Pulmonary artery endothelial cell (primary cell): ENCODE measurements at regions not wholly inside any gene's neighbourhood (a gene's known extent, or its start where the extent isn't known, plus 50 kb on each side); places are given as distances from the start of the nearest gene placed in this dataset.

Experiments
- DNase-seq: peaks from one replicate; pipeline ENCODE4 v3.0.0-alpha.2; 2011; ENCODE audit warnings: low read depth, low spot score

DNA sequence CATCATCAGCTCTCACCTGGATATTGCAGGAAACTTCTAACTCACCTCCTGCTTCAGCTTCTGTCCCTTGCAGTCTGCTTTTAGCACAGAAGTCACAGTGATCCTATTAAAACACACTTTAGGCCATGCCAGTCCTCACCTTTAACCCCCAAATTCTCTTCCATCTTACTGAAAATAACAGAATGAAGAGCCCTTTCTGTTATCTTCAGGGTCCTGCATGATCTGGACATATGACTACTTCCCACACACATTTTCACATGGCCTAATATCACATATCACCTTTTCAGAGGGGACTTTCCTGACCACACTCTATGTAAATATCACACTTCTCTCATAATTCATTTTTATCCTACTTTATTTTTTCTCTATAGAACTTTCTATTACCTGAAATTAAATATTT is 550.6 kb upstream of the CLINT1 start:
- no peak for DNase-seq

DNA sequence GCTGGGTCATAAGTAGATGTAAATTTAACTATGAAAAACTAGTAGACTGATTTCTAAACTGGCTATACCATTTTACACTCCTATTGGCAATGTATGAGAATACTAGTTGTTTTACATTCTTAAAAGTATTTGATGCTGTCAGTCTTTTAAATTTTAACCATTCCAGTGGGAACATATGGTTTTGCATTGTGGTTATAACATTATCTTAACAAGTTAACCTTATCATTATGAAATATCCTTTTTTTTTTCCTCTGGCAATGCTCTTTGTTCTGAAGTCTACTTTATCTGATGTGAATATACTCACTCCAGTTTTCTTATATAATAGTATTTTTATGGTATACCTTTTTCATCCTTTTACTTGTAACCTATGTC is 548.9 kb upstream of the CLINT1 start:
- DNase-seq: no peak

DNA sequence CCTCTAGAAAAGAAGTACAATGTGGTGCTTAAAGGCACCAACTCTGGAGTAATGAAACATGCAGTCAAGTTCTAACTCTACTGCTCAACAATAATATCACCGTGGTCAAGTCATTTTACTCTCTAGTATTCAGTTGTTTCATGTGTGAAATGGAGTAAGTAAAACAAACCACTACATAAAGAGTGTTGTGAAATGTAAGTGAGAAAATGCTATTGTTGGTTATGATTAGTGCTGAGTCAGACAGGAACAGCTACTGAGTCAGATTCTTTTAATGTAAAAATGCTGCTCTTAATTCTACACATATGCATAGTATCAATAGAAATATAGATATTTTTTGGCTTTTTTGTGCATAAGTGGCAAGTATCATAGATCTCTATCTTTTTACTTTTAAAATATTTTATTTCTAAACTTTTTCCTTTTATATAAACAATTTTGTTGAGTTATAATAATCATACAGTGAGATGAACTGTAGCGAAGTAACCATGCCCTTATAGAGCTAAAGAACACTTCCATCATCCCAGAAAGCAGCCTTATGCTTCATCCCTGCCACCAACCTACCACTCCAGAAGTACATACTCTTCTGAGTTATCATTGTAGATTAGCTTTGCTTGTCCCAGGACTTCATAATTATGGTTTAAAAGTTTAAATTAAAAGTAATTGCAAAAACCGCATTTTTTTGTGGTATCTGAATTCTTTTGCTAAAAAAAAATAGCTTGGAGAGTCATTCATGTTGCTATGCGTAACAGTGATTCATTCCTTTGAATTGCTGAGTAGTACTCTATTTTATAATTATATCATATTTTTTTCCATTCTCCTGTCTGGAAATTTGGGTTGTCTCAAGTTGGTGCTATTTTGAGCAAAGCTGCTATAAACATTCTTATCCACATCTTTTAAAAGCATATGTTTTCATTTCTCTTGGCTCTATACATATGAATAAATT is 548.2 kb upstream of the CLINT1 start:
- no peak for DNase-seq

DNA sequence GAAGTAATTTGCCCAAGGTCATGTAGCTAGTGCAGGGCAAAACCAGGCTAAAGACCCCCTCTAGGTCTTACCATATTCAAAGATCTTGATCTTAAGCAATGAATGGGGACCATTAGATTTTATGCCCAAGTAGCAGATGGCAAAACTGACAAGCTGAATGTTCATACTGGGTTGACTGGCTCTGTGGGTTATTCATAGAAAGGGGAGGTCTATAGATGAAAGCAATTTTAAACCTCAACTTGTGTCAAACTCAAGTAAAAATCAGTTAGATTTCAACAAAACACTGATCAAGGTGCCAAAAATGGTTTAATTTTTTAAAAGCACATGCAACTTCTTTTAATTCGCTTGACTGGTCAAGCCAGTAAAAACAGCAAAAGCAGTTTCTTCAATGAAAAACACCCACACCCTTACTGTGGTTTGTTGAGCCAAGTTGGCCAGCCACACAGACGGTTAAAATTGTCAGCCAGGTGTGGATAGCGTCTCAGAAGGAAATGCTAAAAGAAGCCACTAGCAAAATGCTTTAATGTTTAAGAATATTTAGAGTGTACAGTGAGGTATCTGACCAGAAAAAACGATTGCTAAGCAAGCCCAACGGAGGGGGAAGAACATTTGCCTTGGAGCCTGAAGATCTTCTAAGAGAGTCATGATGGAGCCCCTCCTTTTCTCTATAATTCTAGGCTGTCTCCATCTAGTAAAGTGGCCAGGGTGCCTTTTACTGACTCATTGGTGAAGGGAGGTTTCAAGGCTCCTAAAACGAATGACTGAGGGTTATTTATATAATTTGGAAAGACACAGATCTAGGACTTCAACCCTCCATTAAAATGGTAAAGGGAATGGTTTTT is 539.6 kb upstream of the CLINT1 start:
- no peak for DNase-seq

DNA sequence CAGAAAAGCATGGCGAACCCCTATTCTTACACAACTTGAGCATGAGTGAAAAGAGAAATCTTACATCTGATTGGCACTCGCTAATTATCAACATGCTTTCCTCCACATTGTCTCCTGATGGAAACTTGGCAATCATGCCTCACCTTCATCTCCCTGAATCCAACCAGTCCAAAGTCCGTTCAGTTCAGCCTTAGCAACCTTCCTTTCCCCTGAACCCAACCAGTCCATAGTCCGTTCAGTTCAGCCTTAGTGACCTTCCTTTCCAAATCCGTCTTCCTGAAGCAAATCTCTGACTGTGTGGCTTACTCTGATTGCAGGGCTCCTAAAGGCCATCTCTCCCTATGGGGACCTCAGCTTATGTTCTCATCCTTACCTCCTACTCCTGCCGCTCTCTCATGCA is 538.3 kb upstream of the CLINT1 start:
- no peak for DNase-seq

DNA sequence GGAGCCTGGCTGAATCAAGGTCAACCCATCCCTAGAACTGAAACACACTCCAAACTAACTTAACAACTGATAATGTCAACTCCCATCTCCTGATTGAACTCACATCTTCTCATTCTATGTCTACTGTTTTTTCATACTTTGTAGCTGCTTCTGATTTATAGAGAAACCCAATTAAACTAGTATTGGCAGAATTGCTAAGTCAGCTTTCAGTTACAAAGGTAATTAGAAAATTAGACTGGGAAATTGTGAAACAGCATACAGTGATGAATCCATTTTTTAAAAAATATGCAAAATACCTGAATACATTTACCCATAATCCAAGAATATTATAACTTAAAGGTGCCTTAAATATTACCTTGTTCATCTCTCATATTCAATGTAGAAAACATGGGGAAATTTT is 535.2 kb upstream of the CLINT1 start:
- no peak for DNase-seq

DNA sequence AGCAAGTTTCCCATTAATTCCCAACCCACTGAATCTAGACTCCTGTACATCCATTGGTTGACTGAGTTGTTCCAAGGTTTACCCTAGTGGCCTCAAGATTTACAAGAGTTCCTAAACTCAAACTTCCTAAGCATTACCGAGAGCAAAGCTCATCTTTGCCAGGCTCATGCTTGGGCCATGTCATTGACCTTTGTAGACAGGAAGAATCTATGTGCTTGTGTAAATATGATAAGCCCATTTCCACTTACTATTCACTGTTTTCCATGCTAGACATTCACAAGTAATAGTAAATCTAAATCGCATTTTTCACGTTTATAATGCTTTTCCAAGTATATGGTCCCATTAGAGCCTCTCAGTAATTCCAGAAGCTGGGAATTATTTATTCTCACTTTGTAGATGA is 534.5 kb upstream of the CLINT1 start:
- peak; percentile 19 for DNase-seq

DNA sequence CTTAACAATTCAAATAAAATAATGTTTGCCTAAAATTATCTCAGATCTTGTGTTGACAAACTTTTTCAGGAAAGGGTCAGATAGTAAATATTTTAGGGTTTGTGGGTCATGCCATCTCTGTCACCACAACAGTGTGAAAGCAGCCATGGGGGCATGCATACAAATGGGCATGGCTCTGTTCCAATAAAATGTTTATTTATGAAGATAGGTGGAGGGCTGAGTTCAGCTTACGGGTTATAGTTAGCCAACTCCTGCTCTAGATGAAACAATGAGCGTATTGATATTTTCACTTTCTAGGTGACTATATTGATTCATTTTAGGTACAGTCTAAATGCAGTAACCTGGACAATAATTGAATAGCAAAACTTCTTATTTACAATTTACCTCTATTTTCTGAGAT is 533.8 kb upstream of the CLINT1 start:
- DNase-seq: no peak

DNA sequence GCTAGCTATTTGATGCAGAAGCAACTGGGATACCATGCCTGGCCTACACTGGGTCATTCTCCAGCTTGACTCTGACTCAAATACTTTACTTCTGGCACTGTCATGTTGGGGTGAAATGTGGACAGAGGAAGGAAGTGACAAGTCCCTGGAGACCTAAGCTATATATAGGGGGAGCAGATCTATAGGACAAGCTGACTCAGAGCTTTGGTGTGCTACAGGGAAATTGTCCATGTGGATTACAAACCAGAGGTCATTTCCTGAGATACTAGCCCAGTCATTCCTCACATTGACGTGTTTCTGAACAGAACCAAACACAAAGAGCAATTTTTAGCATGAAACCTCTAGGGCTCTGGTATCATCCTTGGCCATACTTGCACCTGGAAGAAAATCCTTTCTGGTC is 531.6 kb upstream of the CLINT1 start:
- peak; percentile 91 for DNase-seq

DNA sequence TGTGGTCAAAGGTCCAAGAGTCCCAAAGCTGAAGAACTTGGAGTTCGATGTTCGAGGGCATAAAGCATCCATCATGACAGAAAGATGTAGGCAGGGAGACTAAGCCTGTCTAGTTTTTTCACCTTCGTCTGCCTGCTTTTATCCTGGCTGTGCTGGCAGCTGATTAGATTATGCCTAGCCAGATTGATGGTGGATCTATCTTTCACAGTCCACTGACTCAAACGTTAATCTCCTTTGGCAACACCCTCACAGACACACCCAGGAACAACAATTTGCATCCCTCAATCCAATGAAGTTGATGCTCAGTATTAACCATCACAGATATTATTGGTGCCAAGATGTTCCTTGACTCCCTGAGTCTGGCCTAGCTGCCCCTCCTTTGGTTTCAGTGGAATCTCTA is 530.8 kb upstream of the CLINT1 start:
- no peak for DNase-seq

DNA sequence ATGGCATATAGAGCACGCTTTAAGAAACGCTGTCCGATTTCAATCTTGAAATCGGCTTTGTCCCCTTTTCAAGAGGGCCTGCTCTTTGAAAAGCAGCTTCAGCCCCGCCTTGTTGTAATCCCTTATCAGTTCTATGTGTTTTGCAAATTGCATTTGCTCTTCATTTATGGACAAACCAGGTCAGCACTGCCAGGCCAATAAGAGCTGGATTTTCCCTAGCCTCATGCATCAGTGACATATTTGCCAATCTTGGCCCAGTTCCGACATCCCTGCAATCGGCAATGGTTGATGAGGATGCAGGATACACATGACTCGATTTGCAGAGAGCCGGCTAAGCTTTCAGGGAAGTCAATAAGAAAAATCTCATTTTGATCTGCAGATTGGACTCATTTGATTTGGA is 529.1 kb upstream of the CLINT1 start:
- DNase-seq: no peak

DNA sequence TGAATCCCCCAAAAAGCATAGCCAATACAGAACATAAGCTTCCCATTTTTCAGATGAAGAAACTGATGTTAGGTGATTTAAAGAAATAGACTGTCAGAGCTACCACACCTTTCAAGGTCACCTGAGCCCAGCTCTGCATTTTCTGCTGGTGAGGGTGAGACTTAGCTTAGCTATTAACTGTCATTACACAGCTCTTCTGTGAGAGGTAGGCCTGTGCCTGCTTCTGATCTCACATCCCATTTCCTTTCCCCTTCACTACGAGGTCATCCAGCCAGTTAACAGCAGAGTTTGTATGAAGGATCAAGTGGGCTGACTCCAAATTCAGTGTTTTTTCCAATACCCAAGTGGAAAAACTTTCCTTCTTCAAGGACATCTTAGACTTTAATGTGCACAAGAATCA is 528.6 kb upstream of the CLINT1 start:
- no peak for DNase-seq

DNA sequence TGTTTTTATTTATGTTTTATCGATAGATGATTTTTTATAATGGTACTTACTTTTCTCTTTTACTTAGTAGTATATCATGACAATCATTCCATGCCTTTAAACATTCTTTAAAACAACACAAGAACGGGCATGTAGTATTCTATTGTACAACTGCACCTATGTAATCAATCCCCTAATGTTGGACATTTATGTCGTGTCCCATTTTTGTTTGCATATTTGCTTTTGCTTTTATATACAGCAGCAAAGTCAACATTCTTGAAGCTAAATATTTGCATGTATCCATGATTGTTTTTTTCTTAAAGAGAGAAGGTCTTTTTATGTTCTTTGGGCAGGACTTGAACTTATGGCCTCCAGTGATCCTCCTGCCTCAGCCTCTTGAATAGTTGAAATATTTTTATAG is 527.0 kb upstream of the CLINT1 start:
- DNase-seq: no peak

DNA sequence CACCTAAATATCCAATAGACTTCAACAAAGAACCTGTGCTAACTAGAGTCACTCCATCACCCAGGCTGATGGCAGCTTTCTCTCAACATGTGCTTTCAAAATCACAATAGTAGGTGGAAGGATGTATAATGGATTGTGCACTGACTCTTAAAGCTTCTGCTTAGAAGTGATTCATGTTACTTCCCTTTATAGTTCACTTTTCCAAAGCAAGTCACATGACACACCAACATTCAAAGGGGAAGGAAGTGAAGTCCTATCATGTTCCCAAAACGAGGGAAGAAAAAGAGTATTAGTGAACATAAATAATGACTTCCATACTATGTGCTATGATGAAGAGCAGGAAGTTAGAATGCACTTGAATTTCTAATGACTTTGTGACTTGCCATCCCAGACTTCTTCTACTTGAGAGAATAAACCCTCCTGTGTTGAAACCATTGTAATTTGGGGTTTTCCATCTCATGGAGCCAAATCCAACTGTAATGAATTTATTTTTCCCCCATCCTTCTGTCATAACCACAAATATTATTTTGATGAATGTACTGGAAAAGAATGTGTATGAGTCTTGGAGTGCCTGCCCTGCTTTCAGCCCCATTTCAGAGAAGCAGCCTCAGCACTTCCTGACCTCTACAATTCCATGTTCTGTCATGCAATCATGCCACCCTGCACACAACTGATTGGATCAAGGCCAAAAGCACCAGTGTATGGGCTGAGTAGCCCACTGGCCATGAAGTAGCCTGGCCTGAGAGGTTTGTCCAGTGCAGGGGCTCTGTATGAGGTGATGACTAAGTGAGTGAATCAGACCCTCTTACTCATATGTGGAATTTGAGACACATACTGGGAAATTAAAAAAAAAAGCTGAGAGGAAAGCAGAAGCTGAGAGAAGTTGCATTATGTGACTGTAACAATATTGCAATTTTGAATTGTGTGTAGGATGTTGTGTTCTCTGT is 525.9 kb upstream of the CLINT1 start:
- peak; percentile 15 for DNase-seq

DNA sequence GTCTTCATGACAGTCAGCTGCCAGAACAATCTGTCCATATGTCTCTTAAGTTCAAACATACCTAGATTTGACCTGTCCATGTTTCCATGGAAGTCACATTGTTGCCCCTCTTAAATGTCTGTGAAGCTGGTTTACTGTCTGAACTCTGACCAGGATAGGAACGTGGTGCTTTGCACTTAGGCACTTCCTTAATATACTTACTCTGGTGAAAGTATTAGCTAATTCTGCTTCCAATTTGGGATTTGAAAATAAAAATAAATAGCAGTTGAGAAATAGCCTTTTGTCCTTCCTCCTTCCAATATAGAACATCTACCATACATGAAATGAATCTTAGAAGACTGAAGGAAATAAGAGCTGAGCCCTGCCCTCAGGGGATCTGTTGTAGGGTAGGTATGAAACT is 524.5 kb upstream of the CLINT1 start:
- DNase-seq: no peak

DNA sequence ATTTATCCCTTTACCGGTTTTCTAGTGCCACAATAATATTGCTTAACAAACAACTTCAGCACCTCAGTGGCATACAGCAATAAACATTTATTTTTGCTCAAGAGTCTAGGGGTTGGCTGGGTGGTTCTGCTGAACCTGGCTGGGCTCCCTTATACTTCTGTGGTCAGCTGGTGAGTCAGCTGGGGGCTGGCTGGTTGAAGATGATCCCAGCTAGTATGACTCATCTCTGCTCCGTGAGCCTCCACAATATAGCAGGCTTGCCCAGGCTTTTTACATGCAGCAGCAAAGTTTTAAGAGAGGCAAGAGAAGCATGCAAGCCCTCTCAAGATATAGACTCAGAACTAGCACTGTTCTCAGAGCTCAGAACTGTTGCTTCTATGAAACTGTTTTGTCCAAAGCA is 523.5 kb upstream of the CLINT1 start:
- DNase-seq: peak; percentile 50

DNA sequence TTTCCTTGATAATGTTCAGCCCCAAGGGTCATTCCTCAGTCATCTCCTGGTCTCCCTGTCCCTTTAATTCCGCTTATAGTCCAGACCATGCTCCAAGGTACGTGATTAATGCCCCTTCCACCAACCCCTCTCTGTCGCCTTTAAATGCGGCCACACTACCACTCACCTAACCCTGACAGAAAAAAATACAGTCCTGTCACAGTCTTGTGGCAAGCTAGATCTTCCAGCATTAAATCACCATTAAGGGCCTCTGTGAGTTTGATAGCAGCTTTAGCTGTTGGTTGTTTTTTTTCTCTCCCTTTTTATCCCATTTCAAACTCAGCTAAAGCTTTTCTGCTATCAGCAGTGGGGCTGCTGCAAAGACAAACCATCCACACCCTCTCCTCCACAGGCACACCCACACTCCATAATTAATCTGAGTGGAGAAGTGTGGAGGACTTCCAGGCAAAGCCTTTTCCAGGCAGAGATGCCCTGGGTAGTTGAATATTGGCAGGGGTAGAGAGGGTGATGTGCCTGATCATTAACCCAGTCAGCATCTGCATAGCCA is 522.7 kb upstream of the CLINT1 start:
- DNase-seq: no peak

DNA sequence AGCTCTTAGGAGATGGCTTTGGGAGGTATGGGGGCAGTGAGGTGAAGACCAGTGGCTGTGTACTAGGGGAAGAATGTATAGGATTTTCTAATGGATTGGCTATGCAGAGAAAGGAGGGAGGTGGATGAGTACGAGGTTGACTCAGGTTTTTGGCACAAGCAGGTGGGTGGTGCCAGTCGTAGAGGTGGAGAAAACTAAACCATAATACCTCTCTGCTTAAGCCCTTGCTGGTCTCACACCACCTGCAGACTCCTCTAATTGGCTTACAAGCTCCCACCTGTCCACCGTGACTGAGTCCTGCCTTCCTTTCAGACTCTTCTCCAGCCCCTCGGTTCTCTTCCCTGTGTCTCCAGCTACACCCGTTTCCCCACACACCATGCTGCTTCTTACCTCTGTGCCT is 521.7 kb upstream of the CLINT1 start:
- DNase-seq: no peak

DNA sequence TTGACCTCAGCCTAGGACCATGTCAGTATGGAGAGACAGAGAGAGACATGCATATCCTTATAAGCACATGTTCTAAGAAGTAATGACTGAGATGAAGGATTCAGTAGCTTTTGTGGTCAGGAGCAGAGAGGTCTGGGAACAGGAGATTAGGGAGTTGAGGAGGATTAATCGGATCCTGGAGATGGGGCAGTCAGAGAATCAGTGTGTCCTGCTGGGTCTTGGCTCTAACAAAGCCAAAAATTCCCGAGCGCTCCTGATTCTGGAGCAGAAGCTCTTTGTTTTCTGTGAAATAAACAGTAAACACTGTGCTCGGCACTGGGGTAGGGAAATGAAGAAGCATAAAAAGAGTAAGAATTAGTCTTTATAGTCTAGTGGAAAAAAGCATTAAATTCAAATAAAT is 520.0 kb upstream of the CLINT1 start:
- DNase-seq: no peak

DNA sequence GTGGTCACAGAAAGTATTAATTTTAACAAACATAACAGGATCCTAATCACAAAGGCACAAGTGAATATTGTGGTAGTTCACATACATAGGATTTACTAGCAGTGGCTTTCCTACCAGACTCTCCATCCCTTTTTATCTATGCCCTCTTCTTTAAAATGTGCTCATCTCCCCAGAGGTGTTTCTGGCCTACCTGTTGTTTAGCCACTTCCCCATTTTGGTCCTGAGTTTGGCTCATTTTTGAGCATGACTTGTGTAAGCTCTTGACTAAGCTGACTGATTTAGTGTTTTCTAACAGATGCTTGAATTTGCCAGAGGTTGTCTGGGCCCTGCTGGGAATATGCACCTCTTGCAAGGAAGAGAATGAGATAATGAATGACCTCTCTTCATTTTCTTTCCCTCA is 517.7 kb upstream of the CLINT1 start:
- no peak for DNase-seq

DNA sequence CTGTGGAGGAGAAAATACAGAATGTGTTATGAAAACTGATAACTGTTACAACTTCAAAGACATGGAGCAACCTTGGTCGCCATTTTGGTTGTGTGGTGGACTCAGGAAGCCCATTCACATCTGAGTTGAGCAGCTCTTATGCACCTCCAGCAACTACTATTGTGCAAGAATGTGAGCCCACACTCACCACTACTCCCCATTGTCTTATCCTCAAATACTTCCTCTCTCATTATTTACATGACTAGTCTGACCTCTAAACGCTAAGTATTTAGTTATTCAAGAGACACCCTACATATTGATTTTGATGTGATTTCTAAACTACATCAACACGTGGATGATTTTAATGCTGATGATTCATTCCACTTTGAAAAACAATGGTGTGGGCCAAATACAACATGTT is 516.6 kb upstream of the CLINT1 start:
- no peak for DNase-seq
